HG03571 (cell line): ENCODE measurements at regions not wholly inside any gene's neighbourhood (a gene's known extent, or its start where the extent isn't known, plus 50 kb on each side); places are given as distances from the start of the nearest gene placed in this dataset.

ENCODE experiments used
- ATAC-seq: cut with Tn5 transposase; IDR thresholded peaks from one replicate; pipeline ENCODE4 v1.9.1; 2021; ENCODE audit not compliant: unreplicated experiment

- no peak for ATAC-seq
Measured at GRCh38 chr1:58890113-58890512, 106.3 kb upstream of the JUN start.

DNA sequence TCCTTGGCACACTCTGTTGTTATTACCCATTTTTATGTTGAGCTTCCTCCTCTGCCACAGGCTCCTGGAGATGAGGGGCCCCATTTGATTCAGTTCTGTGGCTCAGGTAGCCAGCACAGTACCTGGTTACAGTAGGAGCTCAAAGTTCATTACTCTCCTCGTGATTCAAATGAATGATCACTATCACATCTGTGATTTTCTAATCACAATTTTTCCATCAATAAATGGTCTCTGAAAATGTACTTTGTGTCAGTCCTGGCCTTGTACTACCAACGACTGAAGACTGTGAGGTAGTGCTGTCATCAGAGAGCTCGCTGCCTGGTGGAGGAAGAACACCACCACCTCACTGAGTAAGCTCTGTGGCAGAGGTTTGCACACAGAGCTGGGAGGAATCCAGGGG lies 106.8 kb upstream of the JUN start:
- ATAC-seq: no peak

GRCh38 chr1:58891347-58891746 lies 107.5 kb upstream of the JUN start:
- no peak for ATAC-seq

GRCh38 chr1:58893257-58893869 lies 109.5 kb upstream of the JUN start:
- no peak for ATAC-seq

DNA sequence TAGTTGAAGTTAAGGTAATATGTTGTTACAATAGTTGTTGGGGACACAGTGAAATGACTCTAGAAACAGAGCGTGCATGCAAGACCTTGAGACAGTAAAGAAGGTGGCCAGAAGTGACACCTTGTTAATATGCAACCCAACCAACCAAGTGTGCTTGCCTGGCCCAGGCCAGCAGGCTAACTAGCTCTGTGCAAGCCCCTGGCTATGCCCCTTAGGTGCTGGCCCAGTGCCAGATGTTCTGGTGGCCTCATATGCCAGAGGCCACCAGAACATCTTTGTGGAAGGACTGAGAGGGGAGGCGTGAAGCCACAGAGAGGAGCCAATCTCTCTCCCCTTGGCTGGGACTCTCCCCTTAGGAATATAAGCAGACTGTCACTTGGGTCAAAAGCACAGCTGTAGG lies 111.2 kb upstream of the JUN start:
- no peak for ATAC-seq

GRCh38 chr1:58895559-58896145 lies 111.8 kb upstream of the JUN start:
- no peak for ATAC-seq

GRCh38 chr1:58896246-58897183 lies 112.7 kb upstream of the JUN start:
- ATAC-seq: no peak

- ATAC-seq: no peak
Measured at GRCh38 chr1:58898739-58899586, 115.1 kb upstream of the JUN start.

- ATAC-seq: no peak
Measured at GRCh38 chr1:58899587-58900271, 115.9 kb upstream of the JUN start.

DNA sequence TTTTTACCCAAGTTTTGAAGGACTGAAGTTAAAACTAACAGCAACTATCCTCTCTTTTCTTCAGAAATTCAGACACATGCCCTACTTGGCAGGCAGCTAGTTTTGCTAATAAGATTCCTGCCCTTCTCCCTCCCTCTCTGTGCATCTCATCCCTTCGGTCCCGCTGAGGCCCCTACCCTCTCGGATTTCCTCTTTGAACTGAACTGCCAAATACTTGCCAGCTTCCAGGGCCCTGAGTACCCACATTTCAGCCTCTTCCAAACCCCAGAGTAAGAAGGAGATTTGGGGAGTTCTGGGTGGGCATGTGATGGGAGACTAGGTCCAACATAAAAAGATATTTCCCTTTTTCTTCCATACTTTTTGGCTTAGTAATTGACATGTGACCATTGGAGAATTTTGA lies 116.5 kb upstream of the JUN start:
- ATAC-seq: no peak

DNA sequence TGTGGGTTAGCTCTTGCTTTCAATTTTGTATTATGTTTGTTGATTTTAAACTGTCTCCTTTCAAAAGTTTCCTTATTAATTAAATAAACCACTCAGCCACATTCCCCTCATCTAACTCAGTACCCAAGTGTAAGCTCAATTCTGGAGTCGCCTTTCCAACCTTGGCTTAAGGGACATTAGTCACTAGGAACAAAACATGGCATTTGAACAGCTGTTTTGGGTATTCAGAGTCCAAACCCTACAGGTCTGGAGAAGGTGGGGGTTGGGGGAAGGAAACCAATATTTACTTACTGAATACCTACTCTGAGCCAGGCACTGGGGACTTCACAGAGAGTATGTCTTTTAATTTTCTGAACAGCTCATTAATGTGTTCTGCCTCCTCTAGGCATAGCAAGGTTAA lies 117.2 kb upstream of the JUN start:
- no peak for ATAC-seq

DNA sequence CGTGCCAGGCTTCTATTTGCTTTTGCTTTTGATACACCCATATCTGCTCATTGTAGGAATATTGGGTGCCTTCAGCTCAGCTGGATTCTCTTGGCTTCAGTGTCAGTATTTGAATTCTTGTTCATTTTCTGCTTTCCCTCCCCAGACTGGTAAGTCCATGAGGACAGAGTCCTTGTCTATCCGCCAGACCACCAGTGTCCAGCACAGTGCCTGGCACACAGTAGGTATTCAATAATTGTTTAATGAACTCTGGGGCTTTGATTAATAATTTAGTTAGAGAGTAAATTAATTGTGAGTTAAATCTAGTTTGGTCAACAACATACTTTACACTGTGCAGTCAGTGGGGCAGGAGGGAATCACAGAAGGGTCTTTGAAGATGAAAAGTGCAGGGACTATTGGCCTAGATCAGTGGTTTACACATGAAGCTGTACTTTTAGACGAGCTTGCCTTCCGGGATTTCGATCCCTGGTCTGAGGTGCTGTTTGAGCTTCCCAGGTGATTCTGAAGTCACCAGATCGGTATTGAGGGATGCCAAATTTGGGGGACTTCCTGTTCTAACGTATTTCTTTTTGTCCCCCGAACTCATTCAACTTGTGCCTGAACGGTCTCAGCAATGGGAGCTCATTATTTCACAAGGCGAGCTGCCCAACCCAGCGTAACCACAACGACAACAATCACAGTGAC lies 119.1 kb upstream of the JUN start:
- no peak for ATAC-seq

GRCh38 chr1:58903514-58904298 lies 119.9 kb upstream of the JUN start:
- ATAC-seq: peak; percentile 87

- ATAC-seq: no peak
Measured at GRCh38 chr1:58904299-58905125, 120.7 kb upstream of the JUN start.

- ATAC-seq: no peak
Measured at GRCh38 chr1:58905126-58905490, 121.3 kb upstream of the JUN start.

GRCh38 chr1:58905628-58906221 lies 121.9 kb upstream of the JUN start:
- no peak for ATAC-seq

GRCh38 chr1:58907398-58907797 lies 123.6 kb upstream of the JUN start:
- ATAC-seq: no peak
